HEK293 (cell line): ENCODE measurements at regions not wholly inside any gene's neighbourhood (a gene's known extent, or its start where the extent isn't known, plus 50 kb on each side); places are given as distances from the start of the nearest gene placed in this dataset.

Source experiments
- CTCF ChIA-PET: fragments of 350-600 bp; formaldehyde crosslinking; extraction: SDS; loops from one replicate; lab custom pipeline; 2021; ENCODE audit warnings: antibody characterized with exemption; lab: Yijun Ruan, JAX
- POLR2A ChIA-PET: fragments of 300-600 bp; formaldehyde crosslinking; extraction: SDS; loops from one replicate; lab custom pipeline; 2020; ENCODE audit warnings: antibody characterized with exemption, inconsistent platforms; lab: Yijun Ruan, JAX
- H3K27ac ChIP-seq: fragments of 200-500 bp; sonication (Bioruptor generic); 2 replicates; pipeline ENCODE4 v1.5.1; 2014; ENCODE audit warnings: low read depth, low read length, control low read depth, inconsistent platforms; ENCODE audit errors: extremely low read depth
- H3K36me3 ChIP-seq, 2 experiments: fragments of 200-500 bp in 1 of 2; sonication (Bioruptor generic) in 1 of 2; 1 replicate in 1 of 2; 2 replicates in 1 of 2; pipeline ENCODE4 v1.5.1; 2014 to 2017; ENCODE audit warnings: inconsistent platforms in 2 of 2, low read length in 2 of 2; ENCODE audit not compliant: control insufficient read depth in 2 of 2, insufficient read depth in 1 of 2
- H3K4me1 ChIP-seq: fragments of 200-500 bp; sonication (Bioruptor generic); 2 replicates; pipeline ENCODE4 v1.5.1; 2014; ENCODE audit warnings: mild to moderate bottlenecking, low read length, inconsistent platforms; ENCODE audit not compliant: control insufficient read depth, insufficient read depth
- H3K4me3 ChIP-seq: 2 replicates; pipeline ENCODE4 v1.5.1; 2011; ENCODE audit warnings: low read depth, mild to moderate bottlenecking, control low read depth, low read length, moderate library complexity
- H3K9me3 ChIP-seq: fragments of 200-500 bp; sonication (Bioruptor generic); 2 replicates; pipeline ENCODE4 v1.5.1; 2014; ENCODE audit warnings: low read depth, low read length, inconsistent platforms; ENCODE audit not compliant: control insufficient read depth, insufficient read depth
- AEBP2 ChIP-seq: fragments of 450-650 bp; formaldehyde crosslinking; IDR thresholded peaks from 2 replicates; pipeline ENCODE4 v1.5.1; 2016; ENCODE audit warnings: missing biosample characterization, missing genetic modification characterization, borderline replicate concordance
- BCL11B ChIP-seq: fragments of 450-650 bp; formaldehyde crosslinking; IDR thresholded peaks from 2 replicates; pipeline ENCODE4 v1.5.1; 2016; ENCODE audit warnings: low read depth, missing biosample characterization, missing genetic modification characterization
- REPIN1 ChIP-seq: fragments of 450-650 bp; formaldehyde crosslinking; IDR thresholded peaks from 2 replicates; pipeline ENCODE4 v1.5.1; 2017; ENCODE audit warnings: missing biosample characterization, missing genetic modification characterization, low read depth
- ZBTB11 ChIP-seq: fragments of 450-650 bp; formaldehyde crosslinking; conservative IDR thresholded peaks from 2 replicates; pipeline ENCODE4 v1.5.1; 2016; ENCODE audit warnings: low read depth, missing biosample characterization, missing genetic modification characterization
- ZNF132 ChIP-seq: fragments of 450-650 bp; formaldehyde crosslinking; IDR thresholded peaks from 2 replicates; pipeline ENCODE4 v1.5.1; 2017; ENCODE audit warnings: missing biosample characterization, missing genetic modification characterization, borderline replicate concordance
- ZNF140 ChIP-seq: fragments of 450-650 bp; formaldehyde crosslinking; IDR thresholded peaks from 2 replicates; pipeline ENCODE4 v1.5.1; 2016; ENCODE audit warnings: missing biosample characterization, missing genetic modification characterization
- ZNF362 ChIP-seq: fragments of 450-650 bp; formaldehyde crosslinking; IDR thresholded peaks from 2 replicates; pipeline ENCODE4 v1.5.1; 2016; ENCODE audit warnings: missing biosample characterization, missing genetic modification characterization
- ZNF404 ChIP-seq: fragments of 450-650 bp; formaldehyde crosslinking; IDR thresholded peaks from 2 replicates; pipeline ENCODE4 v1.5.1; 2017; ENCODE audit warnings: missing biosample characterization, missing genetic modification characterization
- ZXDB ChIP-seq: fragments of 450-650 bp; formaldehyde crosslinking; IDR thresholded peaks from 2 replicates; pipeline ENCODE4 v1.5.1; 2016; ENCODE audit warnings: missing biosample characterization, missing genetic modification characterization

- Histone ChIP-seq H3K36me3 (no peaks in the 10 kb centered on the region), H3K4me1 (no peaks in the 10 kb centered on the region), H3K4me3 (no peak overlapping the region), H3K27ac (no peak overlapping the region), H3K9me3 (no peaks in the 10 kb centered on the region)
- no peak for TF ChIP-seq ZNF132 (tag by site-specific recombination)
- no peak for TF ChIP-seq ZNF362 (tag by site-specific recombination)
- CTCF ChIA-PET: interaction anchor here (1.3 kb wide), 1 partner anchor 66 kb away, joined by 5 read pairs; no protein-coding TSS in a partner anchor
- POLR2A ChIA-PET: no interaction called here
Measured at GRCh38 chr20:57762531-57763234, 52.9 kb upstream of the PMEPA1 start.

GRCh38 chr20:57761413-57761734 is 51.6 kb upstream of the PMEPA1 start:
- POLR2A ChIA-PET: interaction anchor here (0.9 kb wide), 1 partner anchor 8 kb away, joined by 4 read pairs; no protein-coding TSS in a partner anchor

GRCh38 chr20:57760698-57761412 is 51.0 kb upstream of the PMEPA1 start:
- no peaks in the 10 kb centered on the region for H3K9me3 ChIP-seq
- no peak for TF ChIP-seq ZNF404 (tag by site-specific recombination)
- no peaks in the 10 kb centered on the region for H3K4me1 ChIP-seq
- POLR2A ChIA-PET: interaction anchor here (0.9 kb wide), 1 partner anchor 8 kb away, joined by 4 read pairs; no protein-coding TSS in a partner anchor
- CTCF ChIA-PET: interaction anchor here (0.5 to 1.3 kb wide), 2 partner anchors 20 to 64 kb away, joined by 3 to 5 read pairs; no protein-coding TSS in a partner anchor
- no peak overlapping the region for H3K27ac ChIP-seq
- no peak overlapping the region for H3K4me3 ChIP-seq
- no peaks in the 10 kb centered on the region for H3K36me3 ChIP-seq

More at GRCh38 chr20:57761413-57761734, 51.6 kb upstream of the PMEPA1 start:
- no peaks in the 10 kb centered on the region for H3K36me3 ChIP-seq
- no peaks in the 10 kb centered on the region for H3K4me1 ChIP-seq
- TF ChIP-seq BCL11B (tag by site-specific recombination) (no peak), REPIN1 (tag by site-specific recombination) (no peak), AEBP2 (tag by site-specific recombination) (no peak), ZXDB (tag by site-specific recombination) (no peak), ZNF140 (no peak), ZBTB11 (tag by site-specific recombination) (no peak)
- TF ChIP-seq, all 188 proteins: peak for 0
- H3K9me3 ChIP-seq: no peaks in the 10 kb centered on the region
- no peak overlapping the region for H3K27ac ChIP-seq
- no peak overlapping the region for H3K4me3 ChIP-seq
- CTCF ChIA-PET: interaction anchor here (1.3 kb wide), 1 partner anchor 65 kb away, joined by 5 read pairs; no protein-coding TSS in a partner anchor
